HepG2 (cell line): ENCODE measurements at regions not wholly inside any gene's neighbourhood (a gene's known extent, or its start where the extent isn't known, plus 50 kb on each side); places are given as distances from the start of the nearest gene placed in this dataset.

Source experiments
- KLF9 ChIP-seq: IDR thresholded peaks from 2 replicates; pipeline ENCODE4 v1.6.1; 2016; ENCODE audit warnings: low read depth
- RFX3 ChIP-seq: IDR thresholded peaks from 2 replicates; pipeline ENCODE4 v1.6.1; 2016; ENCODE audit warnings: missing biosample characterization, missing genetic modification reagents
- ZNF318 ChIP-seq: sonication (generic); formaldehyde crosslinking; IDR thresholded peaks from 2 replicates; pipeline ENCODE4 v1.4.0; 2020; ENCODE audit warnings: mild to moderate bottlenecking, missing genetic modification reagents
- ZNF501 ChIP-seq: sonication (generic); formaldehyde crosslinking; IDR thresholded peaks from 2 replicates; pipeline ENCODE4 v1.5.1; 2020; ENCODE audit warnings: mild to moderate bottlenecking, moderate library complexity, missing genetic modification reagents
- ZNF562 ChIP-seq: sonication (generic); formaldehyde crosslinking; IDR thresholded peaks from 2 replicates; pipeline ENCODE4 v1.8.0; 2022; ENCODE audit warnings: missing genetic modification reagents, borderline replicate concordance
- ZNF564 ChIP-seq: sonication (generic); formaldehyde crosslinking; IDR thresholded peaks from 2 replicates; pipeline ENCODE4 v1.8.1; 2023; ENCODE audit warnings: mild to moderate bottlenecking, missing genetic modification reagents
- ZNF609 ChIP-seq: sonication (generic); formaldehyde crosslinking; IDR thresholded peaks from 2 replicates; pipeline ENCODE4 v1.4.0; 2020; ENCODE audit warnings: mild to moderate bottlenecking, missing genetic modification reagents, borderline replicate concordance
- ZNF891 ChIP-seq: sonication (generic); formaldehyde crosslinking; IDR thresholded peaks from 2 replicates; pipeline ENCODE4 v1.5.0; 2020; ENCODE audit warnings: mild to moderate bottlenecking, missing genetic modification reagents

GRCh38 chr2:186085226-186085625 lies 346.6 kb downstream of the FSIP2 start (continued):
- TF ChIP-seq ZNF318, result no peak
- TF ChIP-seq ZNF501 (CRISPR knock-in tag), result no peak
- TF ChIP-seq RFX3, result no peak
- TF ChIP-seq ZNF562 (CRISPR knock-in tag), result no peak
- no peak for TF ChIP-seq KLF9 (CRISPR knock-in tag)
- no peak for TF ChIP-seq ZNF891 (CRISPR knock-in tag)
- no peak for TF ChIP-seq ZNF609
- no peak for TF ChIP-seq ZNF564
- TF ChIP-seq, all 625 proteins: peak for 0
